Nephron (organoid): ENCODE measurements at regions not wholly inside any gene's neighbourhood (a gene's known extent, or its start where the extent isn't known, plus 50 kb on each side); places are given as distances from the start of the nearest gene placed in this dataset.

Experiments used
- H3K27ac Mint-ChIP-seq, 3 experiments: 2 replicates each; pipeline ENCODE4 v1.8.0; 2020; ENCODE audit warnings: mixed read lengths in 3 of 3, mild to moderate bottlenecking in 2 of 3, moderate library complexity in 1 of 3
- H3K27me3 Mint-ChIP-seq: 2 replicates; pipeline ENCODE4 v1.8.0; 2021; ENCODE audit warnings: low read depth, mild to moderate bottlenecking, moderate library complexity, mixed read lengths
- H3K36me3 Mint-ChIP-seq: 2 replicates; pipeline ENCODE4 v1.8.0; 2020; ENCODE audit warnings: low read depth, mixed read lengths
- H3K4me1 Mint-ChIP-seq: 2 replicates; pipeline ENCODE4 v1.8.0; 2020; ENCODE audit warnings: mixed read lengths
- H3K4me3 Mint-ChIP-seq, 3 experiments: 2 replicates each; pipeline ENCODE4 v1.8.0; 2020; ENCODE audit warnings: mild to moderate bottlenecking in 3 of 3, mixed read lengths in 3 of 3, moderate library complexity in 2 of 3
- H3K9me3 Mint-ChIP-seq: 2 replicates; pipeline ENCODE4 v1.8.0; 2020; ENCODE audit warnings: mixed read lengths
- TF ChIP-seq, protein P1 (sequence below), 3 experiments: fragments of 200-600 bp; sonication (generic); IDR thresholded peaks; one replicate each; pipeline ENCODE4 v1.5.0; 2021; ENCODE audit warnings: antibody characterized with exemption in 3 of 3; ENCODE audit not compliant: unreplicated experiment in 3 of 3

GRCh38 chr11:69213316-69213715, 57.6 kb downstream of the SMIM38 start:
- TF ChIP-seq, protein P1, sequence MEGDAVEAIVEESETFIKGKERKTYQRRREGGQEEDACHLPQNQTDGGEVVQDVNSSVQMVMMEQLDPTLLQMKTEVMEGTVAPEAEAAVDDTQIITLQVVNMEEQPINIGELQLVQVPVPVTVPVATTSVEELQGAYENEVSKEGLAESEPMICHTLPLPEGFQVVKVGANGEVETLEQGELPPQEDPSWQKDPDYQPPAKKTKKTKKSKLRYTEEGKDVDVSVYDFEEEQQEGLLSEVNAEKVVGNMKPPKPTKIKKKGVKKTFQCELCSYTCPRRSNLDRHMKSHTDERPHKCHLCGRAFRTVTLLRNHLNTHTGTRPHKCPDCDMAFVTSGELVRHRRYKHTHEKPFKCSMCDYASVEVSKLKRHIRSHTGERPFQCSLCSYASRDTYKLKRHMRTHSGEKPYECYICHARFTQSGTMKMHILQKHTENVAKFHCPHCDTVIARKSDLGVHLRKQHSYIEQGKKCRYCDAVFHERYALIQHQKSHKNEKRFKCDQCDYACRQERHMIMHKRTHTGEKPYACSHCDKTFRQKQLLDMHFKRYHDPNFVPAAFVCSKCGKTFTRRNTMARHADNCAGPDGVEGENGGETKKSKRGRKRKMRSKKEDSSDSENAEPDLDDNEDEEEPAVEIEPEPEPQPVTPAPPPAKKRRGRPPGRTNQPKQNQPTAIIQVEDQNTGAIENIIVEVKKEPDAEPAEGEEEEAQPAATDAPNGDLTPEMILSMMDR (IDR thresholded peaks at IDR 0.05; ENCODE audit: unreplicated experiment in 3 of 3), result no peak
- Mint-ChIP-seq H3K9me3 (peaks cover 6% of the 10 kb centered on the region), H3K27me3 (peaks cover 17% of the 10 kb centered on the region), H3K27ac (no peak overlapping the region), H3K4me3 (no peak overlapping the region), H3K4me1 (no peaks in the 10 kb centered on the region), H3K36me3 (peaks cover 2% of the 10 kb centered on the region)

- Mint-ChIP-seq H3K4me1 (no peaks in the 10 kb centered on the region), H3K4me3 (no peak overlapping the region), H3K27ac (no peak overlapping the region), H3K36me3 (no peaks in the 10 kb centered on the region), H3K9me3 (peaks cover 5% of the 10 kb centered on the region), H3K27me3 (peaks cover 17% of the 10 kb centered on the region)
- TF ChIP-seq, protein P1 (IDR thresholded peaks at IDR 0.05; ENCODE audit: unreplicated experiment in 3 of 3), result no peak
Observed at GRCh38 chr11:69213964-69214363, 58.2 kb downstream of the SMIM38 start.

DNA sequence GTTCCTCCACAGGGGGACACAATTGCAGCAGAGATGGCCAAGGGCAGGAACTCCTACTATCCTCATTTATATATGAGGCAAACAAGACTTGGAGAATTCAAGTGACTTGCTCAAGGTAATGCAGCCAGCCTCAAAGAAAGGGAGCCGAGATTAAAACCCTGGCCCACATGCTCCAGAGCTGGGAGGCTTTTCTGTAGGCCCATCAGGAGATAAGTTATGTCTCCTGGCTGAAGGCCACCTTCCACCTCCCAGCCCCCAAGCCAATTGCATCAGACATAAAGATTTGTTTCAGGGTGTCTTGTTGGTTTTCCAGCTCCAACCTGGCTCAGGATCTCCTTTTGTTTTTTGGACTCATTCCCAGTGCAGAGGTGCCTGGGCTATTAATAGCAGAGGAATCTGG, 59.5 kb downstream of the SMIM38 start:
- H3K9me3 Mint-ChIP-seq, result peaks cover 9% of the 10 kb centered on the region
- H3K27ac Mint-ChIP-seq, result no peak overlapping the region
- H3K4me1 Mint-ChIP-seq, result no peaks in the 10 kb centered on the region

DNA sequence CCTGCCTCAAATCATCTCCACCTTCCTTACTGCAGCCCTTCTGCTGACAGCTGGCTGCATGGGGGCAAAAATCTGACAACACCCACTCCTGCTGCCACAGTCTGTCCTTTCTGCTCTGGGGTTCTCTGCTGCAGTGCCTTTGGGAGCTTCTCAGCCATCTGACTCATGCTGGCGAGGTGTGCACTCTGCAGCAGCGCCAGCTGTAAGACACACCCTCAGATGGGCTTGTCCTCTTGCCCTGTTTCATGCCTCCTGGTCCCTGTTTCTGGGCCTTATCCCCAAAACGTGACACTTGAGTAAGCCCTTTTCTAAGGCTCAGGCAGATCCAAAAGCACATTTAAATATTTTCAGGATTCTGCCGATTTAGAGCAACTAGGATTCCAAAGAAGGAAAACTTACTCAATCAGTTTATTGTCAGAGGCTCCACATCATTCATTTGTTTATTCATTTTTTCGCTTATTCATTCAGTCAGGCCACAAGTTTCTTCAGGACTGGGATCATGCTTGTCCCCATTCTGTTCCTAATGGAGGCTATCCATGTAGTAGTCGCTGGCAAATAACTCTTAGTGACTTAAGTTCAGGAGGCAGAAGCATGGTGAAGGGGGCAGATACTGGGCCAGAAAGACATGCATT, 60.2 kb downstream of the SMIM38 start:
- H3K4me1 Mint-ChIP-seq, result no peaks in the 10 kb centered on the region
- TF ChIP-seq, protein P1 (IDR thresholded peaks at IDR 0.05; ENCODE audit: unreplicated experiment in 3 of 3), result no peak
- H3K36me3 Mint-ChIP-seq, result no peaks in the 10 kb centered on the region
- peaks cover 17% of the 10 kb centered on the region for H3K27me3 Mint-ChIP-seq
- H3K9me3 Mint-ChIP-seq, result peaks cover 9% of the 10 kb centered on the region
- H3K4me3 Mint-ChIP-seq, result no peak overlapping the region
- H3K27ac Mint-ChIP-seq, result no peak overlapping the region

More for the DNA sequence above, 59.5 kb downstream of the SMIM38 start:
- no peak overlapping the region for H3K4me3 Mint-ChIP-seq
- H3K36me3 Mint-ChIP-seq, result no peaks in the 10 kb centered on the region
- TF ChIP-seq, protein P1 (IDR thresholded peaks at IDR 0.05; ENCODE audit: unreplicated experiment in 3 of 3), result no peak
- H3K27me3 Mint-ChIP-seq, result peaks cover 17% of the 10 kb centered on the region

DNA sequence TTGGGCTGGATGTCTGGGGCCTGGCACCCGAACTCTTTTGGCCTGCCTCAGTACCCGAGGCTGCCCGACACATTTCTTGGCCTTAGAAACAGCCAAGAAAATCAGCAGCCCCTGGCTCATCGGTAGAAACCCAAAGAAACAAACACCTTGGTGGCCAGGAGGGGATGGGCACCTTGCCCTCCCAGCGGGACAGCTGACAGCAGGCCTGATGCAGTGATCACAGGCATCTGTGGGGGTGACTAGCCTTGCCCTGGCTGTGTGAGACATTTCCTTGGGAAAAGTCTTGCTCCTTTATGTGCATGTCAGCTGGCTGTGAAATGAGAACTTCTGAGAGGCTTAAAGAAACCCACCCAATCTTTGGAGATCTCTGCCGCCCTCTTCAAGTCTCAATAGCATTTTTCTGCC, 60.9 kb downstream of the SMIM38 start:
- no peaks in the 10 kb centered on the region for H3K4me1 Mint-ChIP-seq
- TF ChIP-seq, protein P1 (IDR thresholded peaks at IDR 0.05; ENCODE audit: unreplicated experiment in 3 of 3), result no peak
- H3K27ac Mint-ChIP-seq, result no peak overlapping the region
- no peaks in the 10 kb centered on the region for H3K36me3 Mint-ChIP-seq
- peaks cover 13% of the 10 kb centered on the region for H3K27me3 Mint-ChIP-seq
- peaks cover 7% of the 10 kb centered on the region for H3K9me3 Mint-ChIP-seq
- no peak overlapping the region for H3K4me3 Mint-ChIP-seq
